SK-N-SH treated with all-trans-retinoic acid at 6 μM for 48 hours (cell line): ENCODE measurements at regions not wholly inside any gene's neighbourhood (a gene's known extent, or its start where the extent isn't known, plus 50 kb on each side); places are given as distances from the start of the nearest gene placed in this dataset.

Source experiments
- ISL1 ChIP-seq: fragments of 250-450 bp; sonication (Bioruptor Pico); IDR thresholded peaks from 2 replicates; pipeline ENCODE4 v2.1.2; 2022; ENCODE audit warnings: mild to moderate bottlenecking, moderate library complexity
- RARB ChIP-seq: fragments of 250-450 bp; sonication (Bioruptor Pico); IDR thresholded peaks from 2 replicates; pipeline ENCODE4 v1.8.0; 2021; ENCODE audit warnings: mild to moderate bottlenecking, moderate library complexity
- ZFP30 ChIP-seq: fragments of 450-650 bp; formaldehyde crosslinking; IDR thresholded peaks from 2 replicates; pipeline ENCODE4 v1.5.0; 2022; ENCODE audit warnings: mild to moderate bottlenecking, moderate library complexity

GRCh38 chr3:186454881-186455703 lies 89.1 kb downstream of the CRYGS start:
- TF ChIP-seq ISL1 (no peak), ZFP30 (no peak), RARB (CRISPR knock-in tag) (no peak)
